ENCODE measurements at regions not wholly inside any gene's neighbourhood (a gene's known extent, or its start where the extent isn't known, plus 50 kb on each side); places are given as distances from the start of the nearest gene placed in this dataset.

- no peak for DNase-seq (ENCODE audit: low spot score)
These were observed 98.6 kb upstream of the PCSK2 start for GRCh38 chr20:17128206-17128605.

GRCh38 chr20:17129089-17129488, 97.8 kb upstream of the PCSK2 start:
- DNase-seq (ENCODE audit: low spot score), result no peak

- DNase-seq (ENCODE audit: low spot score), result no peak
These were observed 89.1 kb upstream of the PCSK2 start for GRCh38 chr20:17137692-17138091.

- no peak for DNase-seq (ENCODE audit: low spot score)
These were observed 88.6 kb upstream of the PCSK2 start for GRCh38 chr20:17138237-17138636.

GRCh38 chr20:17140894-17141293, 85.9 kb upstream of the PCSK2 start:
- no peak for DNase-seq (ENCODE audit: low spot score)

GRCh38 chr20:17141568-17141967, 85.3 kb upstream of the PCSK2 start:
- DNase-seq (ENCODE audit: low spot score), result no peak

- DNase-seq (ENCODE audit: low spot score), result no peak
These were observed 84.2 kb upstream of the PCSK2 start for GRCh38 chr20:17142666-17143065.

GRCh38 chr20:17150858-17151257, 76.0 kb upstream of the PCSK2 start:
- no peak for DNase-seq (ENCODE audit: low spot score)

- DNase-seq (ENCODE audit: low spot score), result no peak
These were observed 71.4 kb upstream of the PCSK2 start for GRCh38 chr20:17155401-17155800.

- DNase-seq (ENCODE audit: low spot score), result no peak
These were observed 68.1 kb upstream of the PCSK2 start for GRCh38 chr20:17158701-17159100.

- DNase-seq (ENCODE audit: low spot score), result no peak
These were observed 65.0 kb upstream of the PCSK2 start for GRCh38 chr20:17161673-17162481.

GRCh38 chr20:17168026-17168612, 58.7 kb upstream of the PCSK2 start:
- no peak for DNase-seq (ENCODE audit: low spot score)

- DNase-seq (ENCODE audit: low spot score), result no peak
These were observed 57.2 kb upstream of the PCSK2 start for GRCh38 chr20:17169585-17170136.

- DNase-seq (ENCODE audit: low spot score), result no peak
These were observed 55.0 kb upstream of the PCSK2 start for GRCh38 chr20:17171746-17172280.

- DNase-seq (ENCODE audit: low spot score), result no peak
These were observed 53.9 kb upstream of the PCSK2 start for GRCh38 chr20:17172836-17173516.

Measured in CD4-positive, alpha-beta T cell treated with Interleukin-6 at 100 ng/mL for 8 hours (primary cell).